ENCODE measurements at regions not wholly inside any gene's neighbourhood (a gene's known extent, or its start where the extent isn't known, plus 50 kb on each side); places are given as distances from the start of the nearest gene placed in this dataset.

DNA sequence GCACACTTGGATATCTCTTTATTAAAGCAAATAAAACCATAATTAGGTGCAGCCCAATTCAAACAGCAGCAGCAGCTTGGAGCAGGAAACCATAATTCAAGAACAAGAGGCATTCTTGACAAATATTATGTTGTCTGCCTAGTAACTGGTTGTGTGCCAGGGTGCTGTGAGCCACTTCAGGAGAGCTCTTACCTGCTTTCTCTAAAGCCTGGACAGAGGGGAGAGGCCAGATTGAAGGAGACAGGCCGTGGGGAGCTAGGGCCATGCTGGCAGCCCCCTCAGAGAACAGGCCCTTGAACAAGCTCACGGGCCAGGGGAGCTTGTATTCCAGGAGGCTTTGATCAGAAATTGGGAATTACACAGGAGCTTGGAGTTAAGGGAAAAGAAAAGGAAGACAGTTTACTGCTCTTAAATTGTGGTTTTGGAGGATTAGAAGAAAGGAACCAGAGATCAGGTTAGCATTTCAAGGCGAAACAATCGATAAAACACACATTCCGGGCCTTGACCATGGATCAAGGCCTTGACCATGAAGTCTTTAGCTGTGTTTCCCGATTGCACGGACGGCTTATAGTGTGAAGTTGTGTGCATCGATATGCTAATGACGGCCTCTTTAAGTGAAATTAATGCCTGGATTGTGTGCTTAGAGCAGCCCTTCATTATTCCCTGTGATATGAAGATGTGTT, 69.8 kb upstream of the NKX2-2 start:
- POLR2A ChIA-PET (ENCODE audit: unreplicated experiment), result no interaction called here
- Histone ChIP-seq H3K9ac (ENCODE audit: low read depth, low read length) (no peak overlapping the region), H2AK9ac (replicated peaks; ENCODE audit: low read depth, low read length, poor library complexity) (no peak overlapping the region), H2AFZ (replicated peaks; ENCODE audit: low read length, poor library complexity) (no peak overlapping the region), H3K9me3 (ENCODE audit: control insufficient read depth, insufficient read depth, low read length) (no peaks in the 10 kb centered on the region), H3K18ac (ENCODE audit: low read depth, low read length) (no peak overlapping the region), H3K14ac (replicated peaks; ENCODE audit: low read depth, low read length) (no peak overlapping the region), H2BK15ac (ENCODE audit: low read depth, low read length) (no peak overlapping the region), H3K36me3 (ENCODE audit: control insufficient read depth, insufficient read depth, low read length) (no peaks in the 10 kb centered on the region), H3K4me2 (ENCODE audit: low read depth, low read length) (no peak overlapping the region), H3K4me3 (ENCODE audit: insufficient read depth, low read depth, low read length) (no peak overlapping the region), H4K8ac (ENCODE audit: low read depth in 2 of 2, low read length in 2 of 2) (no peak overlapping the region), H3K4me1 (ENCODE audit: control insufficient read depth, insufficient read depth, low read length) (no peaks in the 10 kb centered on the region), H2BK120ac (ENCODE audit: low read depth, low read length) (no peak overlapping the region), H2AK5ac (ENCODE audit: low read depth, low read length) (no peak overlapping the region), H4K20me1 (ENCODE audit: insufficient read depth, low read length) (no peaks in the 10 kb centered on the region), H3K9me1 (ENCODE audit: insufficient read depth, low read length) (no peaks in the 10 kb centered on the region), H3K4ac (ENCODE audit: low read depth, low read length) (no peak overlapping the region), H4K91ac (ENCODE audit: insufficient read depth, low read depth, low read length) (no peak overlapping the region), H2BK20ac (ENCODE audit: low read depth, low read length) (no peak overlapping the region), H3K79me1 (ENCODE audit: low read depth in 1 of 2, low read length in 2 of 2) (no peaks in the 10 kb centered on the region), H3K27ac (ENCODE audit: insufficient read depth, low read length) (no peak overlapping the region), H2BK5ac (ENCODE audit: low read depth, low read length, poor library complexity, severe bottlenecking) (no peak overlapping the region), H3K27me3 (ENCODE audit: control insufficient read depth, insufficient read depth, low read length) (no peaks in the 10 kb centered on the region), H4K5ac (ENCODE audit: low read depth, low read length) (no peak overlapping the region), H3K23ac (ENCODE audit: low read depth, low read length) (no peak overlapping the region), H3K56ac (ENCODE audit: extremely low read depth, insufficient read depth, low read length) (no peak overlapping the region)
- dilution Hi-C loops (cut with HindIII; ENCODE audit: low sequenced_read_pairs, unreplicated experiment), result no loop called here
- DNase-seq (no peak), ATAC-seq (ENCODE audit: low read depth) (no peak)
- intact Hi-C loops (cut with micrococcal nuclease), result no loop called here
- TF ChIP-seq, protein P1, sequence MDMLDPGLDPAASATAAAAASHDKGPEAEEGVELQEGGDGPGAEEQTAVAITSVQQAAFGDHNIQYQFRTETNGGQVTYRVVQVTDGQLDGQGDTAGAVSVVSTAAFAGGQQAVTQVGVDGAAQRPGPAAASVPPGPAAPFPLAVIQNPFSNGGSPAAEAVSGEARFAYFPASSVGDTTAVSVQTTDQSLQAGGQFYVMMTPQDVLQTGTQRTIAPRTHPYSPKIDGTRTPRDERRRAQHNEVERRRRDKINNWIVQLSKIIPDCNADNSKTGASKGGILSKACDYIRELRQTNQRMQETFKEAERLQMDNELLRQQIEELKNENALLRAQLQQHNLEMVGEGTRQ (IDR thresholded peaks at IDR 0.05; ENCODE audit: low read depth, low read length), result no peak
- TF ChIP-seq RCOR1 (IDR thresholded peaks at IDR 0.05; ENCODE audit: insufficient replicate concordance, low read length), result no peak
- no peak for TF ChIP-seq MAZ (IDR thresholded peaks at IDR 0.05; ENCODE audit: borderline replicate concordance, low read depth, low read length)
- TF ChIP-seq POLR2A (IDR thresholded peaks at IDR 0.05; ENCODE audit: low read depth, low read length), result no peak
- no peak for TF ChIP-seq MAFK (IDR thresholded peaks at IDR 0.05; ENCODE audit: low read depth, low read length)
- no peak for TF ChIP-seq SMC3 (IDR thresholded peaks at IDR 0.05; ENCODE audit: low read depth, low read length)
- no peak for TF ChIP-seq FOS (IDR thresholded peaks at IDR 0.05; ENCODE audit: low read depth, low read length)
- TF ChIP-seq MXI1 (IDR thresholded peaks at IDR 0.05; ENCODE audit: borderline replicate concordance, low read depth, low read length), result no peak
- TF ChIP-seq, protein P2, sequence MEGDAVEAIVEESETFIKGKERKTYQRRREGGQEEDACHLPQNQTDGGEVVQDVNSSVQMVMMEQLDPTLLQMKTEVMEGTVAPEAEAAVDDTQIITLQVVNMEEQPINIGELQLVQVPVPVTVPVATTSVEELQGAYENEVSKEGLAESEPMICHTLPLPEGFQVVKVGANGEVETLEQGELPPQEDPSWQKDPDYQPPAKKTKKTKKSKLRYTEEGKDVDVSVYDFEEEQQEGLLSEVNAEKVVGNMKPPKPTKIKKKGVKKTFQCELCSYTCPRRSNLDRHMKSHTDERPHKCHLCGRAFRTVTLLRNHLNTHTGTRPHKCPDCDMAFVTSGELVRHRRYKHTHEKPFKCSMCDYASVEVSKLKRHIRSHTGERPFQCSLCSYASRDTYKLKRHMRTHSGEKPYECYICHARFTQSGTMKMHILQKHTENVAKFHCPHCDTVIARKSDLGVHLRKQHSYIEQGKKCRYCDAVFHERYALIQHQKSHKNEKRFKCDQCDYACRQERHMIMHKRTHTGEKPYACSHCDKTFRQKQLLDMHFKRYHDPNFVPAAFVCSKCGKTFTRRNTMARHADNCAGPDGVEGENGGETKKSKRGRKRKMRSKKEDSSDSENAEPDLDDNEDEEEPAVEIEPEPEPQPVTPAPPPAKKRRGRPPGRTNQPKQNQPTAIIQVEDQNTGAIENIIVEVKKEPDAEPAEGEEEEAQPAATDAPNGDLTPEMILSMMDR (conservative IDR thresholded peaks at IDR 0.05; ENCODE audit: low read depth, low read length), result no peak
- no peak for TF ChIP-seq CEBPB (IDR thresholded peaks at IDR 0.05; ENCODE audit: low read depth, low read length)
- TF ChIP-seq, protein P3, sequence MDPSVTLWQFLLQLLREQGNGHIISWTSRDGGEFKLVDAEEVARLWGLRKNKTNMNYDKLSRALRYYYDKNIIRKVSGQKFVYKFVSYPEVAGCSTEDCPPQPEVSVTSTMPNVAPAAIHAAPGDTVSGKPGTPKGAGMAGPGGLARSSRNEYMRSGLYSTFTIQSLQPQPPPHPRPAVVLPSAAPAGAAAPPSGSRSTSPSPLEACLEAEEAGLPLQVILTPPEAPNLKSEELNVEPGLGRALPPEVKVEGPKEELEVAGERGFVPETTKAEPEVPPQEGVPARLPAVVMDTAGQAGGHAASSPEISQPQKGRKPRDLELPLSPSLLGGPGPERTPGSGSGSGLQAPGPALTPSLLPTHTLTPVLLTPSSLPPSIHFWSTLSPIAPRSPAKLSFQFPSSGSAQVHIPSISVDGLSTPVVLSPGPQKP (IDR thresholded peaks at IDR 0.05; ENCODE audit: borderline replicate concordance, low read depth, low read length), result no peak
- no peak for TF ChIP-seq BHLHE40 (IDR thresholded peaks at IDR 0.05; ENCODE audit: low read depth, low read length)
- no peak for TF ChIP-seq CHD1 (IDR thresholded peaks at IDR 0.05; ENCODE audit: low read depth, low read length)
- TF ChIP-seq NFE2L2 (IDR thresholded peaks at IDR 0.05; ENCODE audit: low read depth, low read length), result no peak
- no peak for TF ChIP-seq RFX5 (IDR thresholded peaks at IDR 0.05; ENCODE audit: low read depth, low read length)
- 0% methylated on average over 1 of the region's 10 CpGs; no CpG with 5 or more reads in 1 of the 2 experiments for WGBS, 2 experiments (ENCODE audit: extremely low coverage in 2 of 2, insufficient read length in 1 of 2)
- in situ Hi-C loops (cut with MboI; ENCODE audit: low sequenced_read_pairs), result no loop called here
- CTCF ChIA-PET, result no interaction called here
- no TSS peak for BruUV-seq (replicated peaks)

Measured in IMR-90 (cell line).